Tibial nerve (tissue), 4 donors: ENCODE measurements at regions not wholly inside any gene's neighbourhood (a gene's known extent, or its start where the extent isn't known, plus 50 kb on each side); places are given as distances from the start of the nearest gene placed in this dataset.

ENCODE experiments used
- DNase-seq, 2 donors: peaks; one replicate each; pipeline ENCODE4 v3.0.0-alpha.2; 2019; ENCODE audit warnings: low spot score in 2 of 2
- H3K27ac ChIP-seq, 4 donors: fragments of 200-600 bp; sonication (generic) in 3 of 4; one replicate each; pipeline ENCODE4 v1.5.1; 2017 to 2019; ENCODE audit warnings: mild to moderate bottlenecking in 1 of 4
- H3K27me3 ChIP-seq, 2 donors: fragments of 200-600 bp; sonication (generic) in 1 of 2; one replicate each; pipeline versions ENCODE4 v1.5.1 to v1.6.0; 2017 to 2019
- H3K36me3 ChIP-seq, 3 donors: fragments of 200-600 bp; sonication (generic); one replicate each; pipeline ENCODE4 v1.5.1; 2018 to 2019
- H3K4me1 ChIP-seq, 4 donors: fragments of 200-600 bp; sonication (generic) in 3 of 4; one replicate each; pipeline ENCODE4 v1.5.1; 2017 to 2019
- H3K4me3 ChIP-seq, 4 donors: fragments of 200-600 bp; sonication (generic) in 3 of 4; one replicate each; pipeline ENCODE4 v1.5.1; 2017 to 2019; ENCODE audit warnings: mild to moderate bottlenecking in 1 of 4, moderate library complexity in 1 of 4
- H3K9me3 ChIP-seq, 4 donors: fragments of 200-600 bp; sonication (generic) in 3 of 4; one replicate each; pipeline ENCODE4 v1.5.1; 2017 to 2019
- EP300 ChIP-seq, 2 donors: sonication (generic); formaldehyde crosslinking; IDR thresholded peaks; one replicate each; pipeline ENCODE4 v1.6.1; 2017; ENCODE audit warnings: antibody characterized with exemption in 2 of 2, mild to moderate bottlenecking in 1 of 2
- POLR2A ChIP-seq, 2 donors: fragments of 450-650 bp; IDR thresholded peaks; one replicate each; pipeline ENCODE4 v1.6.1; 2017; ENCODE audit warnings: antibody characterized with exemption in 2 of 2, mild to moderate bottlenecking in 2 of 2, moderate library complexity in 2 of 2
- WGBS, 2 donors: methylation state at CpG; one replicate each; pipeline ENCODE4 v1.1.5; 2018; 5-methylcytosine and 5-hydroxymethylcytosine counted together
- TF ChIP-seq, protein P1 (sequence below), 5 experiments: fragments of 200-600 bp in 3 of 5; fragments of 450-650 bp in 2 of 5; sonication (generic) in 3 of 5; IDR thresholded peaks; one replicate each; pipeline ENCODE4 v1.5.1; 2016 to 2019; ENCODE audit warnings: antibody characterized with exemption in 5 of 5, mild to moderate bottlenecking in 3 of 5, moderate library complexity in 2 of 5

DNA sequence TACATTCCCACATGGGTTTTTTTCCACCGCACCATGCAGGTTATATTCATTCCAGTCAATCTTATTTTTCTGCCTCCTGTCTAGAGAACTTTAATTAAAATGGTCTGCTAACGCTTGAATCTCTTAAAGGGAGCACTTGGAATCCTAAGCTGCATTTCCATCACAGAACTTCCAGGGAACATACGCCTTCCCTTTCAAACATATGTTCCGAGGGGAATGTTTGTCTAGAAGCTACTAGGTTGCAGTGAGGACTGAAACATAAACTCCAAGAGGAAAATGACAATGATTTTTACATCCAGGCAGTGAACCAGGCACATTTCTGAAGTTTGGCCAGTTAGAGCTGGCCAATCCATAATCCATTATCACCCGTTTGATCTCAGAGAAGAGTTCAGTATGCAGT lies 375.5 kb upstream of the NRP1 start:
- Histone ChIP-seq H3K36me3 (no peaks in the 10 kb centered on the region), H3K9me3 (no peaks in the 10 kb centered on the region), H3K4me3 (no peak overlapping the region), H3K4me1 (peaks cover 0 to 8% (median 0%) of the 10 kb centered on the region in 4 donors), H3K27me3 (no peaks in the 10 kb centered on the region), H3K27ac (no peak overlapping the region)
- DNase-seq: no peak
- TF ChIP-seq, protein P1, sequence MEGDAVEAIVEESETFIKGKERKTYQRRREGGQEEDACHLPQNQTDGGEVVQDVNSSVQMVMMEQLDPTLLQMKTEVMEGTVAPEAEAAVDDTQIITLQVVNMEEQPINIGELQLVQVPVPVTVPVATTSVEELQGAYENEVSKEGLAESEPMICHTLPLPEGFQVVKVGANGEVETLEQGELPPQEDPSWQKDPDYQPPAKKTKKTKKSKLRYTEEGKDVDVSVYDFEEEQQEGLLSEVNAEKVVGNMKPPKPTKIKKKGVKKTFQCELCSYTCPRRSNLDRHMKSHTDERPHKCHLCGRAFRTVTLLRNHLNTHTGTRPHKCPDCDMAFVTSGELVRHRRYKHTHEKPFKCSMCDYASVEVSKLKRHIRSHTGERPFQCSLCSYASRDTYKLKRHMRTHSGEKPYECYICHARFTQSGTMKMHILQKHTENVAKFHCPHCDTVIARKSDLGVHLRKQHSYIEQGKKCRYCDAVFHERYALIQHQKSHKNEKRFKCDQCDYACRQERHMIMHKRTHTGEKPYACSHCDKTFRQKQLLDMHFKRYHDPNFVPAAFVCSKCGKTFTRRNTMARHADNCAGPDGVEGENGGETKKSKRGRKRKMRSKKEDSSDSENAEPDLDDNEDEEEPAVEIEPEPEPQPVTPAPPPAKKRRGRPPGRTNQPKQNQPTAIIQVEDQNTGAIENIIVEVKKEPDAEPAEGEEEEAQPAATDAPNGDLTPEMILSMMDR (IDR thresholded peaks at IDR 0.05): no peak
- TF ChIP-seq EP300 (IDR thresholded peaks at IDR 0.05) (no peak), POLR2A (IDR thresholded peaks at IDR 0.05) (no peak)
- WGBS, 2 donors: 92 to 94% methylated on average over 5 of the region's 5 CpGs

GRCh38 chr10:33709008-33709753 lies 374.7 kb upstream of the NRP1 start:
- TF ChIP-seq EP300 (IDR thresholded peaks at IDR 0.05) (no peak), POLR2A (IDR thresholded peaks at IDR 0.05) (no peak)
- TF ChIP-seq, protein P1 (IDR thresholded peaks at IDR 0.05): no peak
- no peak overlapping the region for H3K27ac ChIP-seq
- peaks cover 0 to 9% (median 0%) of the 10 kb centered on the region in 4 donors for H3K4me1 ChIP-seq
- DNase-seq: no peak
- no peaks in the 10 kb centered on the region for H3K36me3 ChIP-seq
- H3K27me3 ChIP-seq: no peaks in the 10 kb centered on the region
- 71 to 74% methylated on average over 4 of the region's 4 CpGs for WGBS, 2 donors
- H3K4me3 ChIP-seq: no peak overlapping the region
- no peaks in the 10 kb centered on the region for H3K9me3 ChIP-seq

GRCh38 chr10:33708561-33708960 lies 374.1 kb upstream of the NRP1 start:
- TF ChIP-seq EP300 (IDR thresholded peaks at IDR 0.05) (no peak), POLR2A (IDR thresholded peaks at IDR 0.05) (no peak)
- TF ChIP-seq, protein P1 (IDR thresholded peaks at IDR 0.05): no peak
- Histone ChIP-seq H3K9me3 (no peaks in the 10 kb centered on the region), H3K4me3 (no peak overlapping the region), H3K36me3 (no peaks in the 10 kb centered on the region), H3K4me1 (peaks cover 0 to 15% (median 0%) of the 10 kb centered on the region in 4 donors), H3K27ac (no peak overlapping the region), H3K27me3 (no peaks in the 10 kb centered on the region)
- WGBS, 2 donors: 87 to 88% methylated on average over 5 of the region's 5 CpGs
- no peak for DNase-seq

DNA sequence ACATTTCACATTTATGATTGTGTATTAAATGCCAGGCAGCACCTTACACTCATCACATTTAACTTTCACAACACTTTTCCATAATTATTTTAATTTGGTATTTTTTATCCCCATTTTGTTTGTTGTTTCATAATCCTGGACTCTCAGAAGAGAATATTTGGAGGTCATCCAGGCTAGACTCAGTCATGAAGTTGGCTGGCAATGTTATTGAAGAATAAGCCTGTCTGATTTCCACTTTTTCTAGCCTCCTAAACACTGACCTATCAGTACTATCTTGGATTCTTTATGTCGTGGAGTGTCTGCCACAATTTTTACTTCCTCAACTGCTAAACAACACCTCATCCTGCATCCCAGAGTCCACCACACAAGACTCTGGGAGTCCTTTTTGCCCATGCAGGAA lies 372.3 kb upstream of the NRP1 start:
- TF ChIP-seq, protein P1 (IDR thresholded peaks at IDR 0.05): no peak
- TF ChIP-seq POLR2A (IDR thresholded peaks at IDR 0.05) (no peak), EP300 (IDR thresholded peaks at IDR 0.05) (no peak)
- WGBS, 2 donors: 41 to 56% methylated on average over 1 of the region's 1 CpG
- peaks cover 0 to 15% (median 0%) of the 10 kb centered on the region in 4 donors for H3K4me1 ChIP-seq
- H3K27ac ChIP-seq: peak overlapping the region in 1 of 4 donors; percentile 2
- DNase-seq: peak in 1 of 2 donors; percentile 20
- no peak overlapping the region for H3K4me3 ChIP-seq
- no peaks in the 10 kb centered on the region for H3K27me3 ChIP-seq
- H3K9me3 ChIP-seq: no peaks in the 10 kb centered on the region
- no peaks in the 10 kb centered on the region for H3K36me3 ChIP-seq

- no peak for TF ChIP-seq POLR2A (IDR thresholded peaks at IDR 0.05)
- DNase-seq: peak in 1 of 2 donors; percentile 57
- Histone ChIP-seq H3K4me3 (no peak overlapping the region), H3K36me3 (no peaks in the 10 kb centered on the region), H3K27me3 (no peaks in the 10 kb centered on the region), H3K4me1 (peaks cover 0 to 15% (median 0%) of the 10 kb centered on the region in 4 donors), H3K27ac (peak overlapping the region in 1 of 4 donors; percentile 2), H3K9me3 (no peaks in the 10 kb centered on the region)
- 53 to 57% methylated on average over 3 of the region's 3 CpGs for WGBS, 2 donors
These were observed 371.7 kb upstream of the NRP1 start for GRCh38 chr10:33706191-33706590.
